ENCODE measurements at regions not wholly inside any gene's neighbourhood (a gene's known extent, or its start where the extent isn't known, plus 50 kb on each side); places are given as distances from the start of the nearest gene placed in this dataset.

- CTCF ChIA-PET: no interaction called here
- POLR2A ChIA-PET: no interaction called here
- TF ChIP-seq TARDBP (IDR thresholded peaks at IDR 0.05): no peak
- TF ChIP-seq PKNOX1 (IDR thresholded peaks at IDR 0.05): no peak
- no peak for TF ChIP-seq FOXK2 (IDR thresholded peaks at IDR 0.05)
- TF ChIP-seq FOXA1 (IDR thresholded peaks at IDR 0.05): no peak
- TF ChIP-seq SUZ12 (IDR thresholded peaks at IDR 0.05): no peak
- no peak for TF ChIP-seq ARNT (IDR thresholded peaks at IDR 0.05)
- no peak for TF ChIP-seq LEF1 (IDR thresholded peaks at IDR 0.05; ENCODE audit: borderline replicate concordance)
- TF ChIP-seq L3MBTL2 (conservative IDR thresholded peaks at IDR 0.05): no peak
- no peak for TF ChIP-seq BHLHE40 (IDR thresholded peaks at IDR 0.05; ENCODE audit: borderline replicate concordance)
- no peak for TF ChIP-seq ZNF384 (IDR thresholded peaks at IDR 0.05)
- no peak for TF ChIP-seq SP1 (IDR thresholded peaks at IDR 0.05)
- TF ChIP-seq HDGF (IDR thresholded peaks at IDR 0.05; ENCODE audit: borderline replicate concordance): no peak
- no peak for TF ChIP-seq NFRKB (IDR thresholded peaks at IDR 0.05)
- TF ChIP-seq ELF4 (IDR thresholded peaks at IDR 0.05): no peak
- DNase-seq (ENCODE audit: extremely low spot score): no peak
Measured at GRCh38 chr10:113409175-113409574, 143.7 kb upstream of the HABP2 start.

GRCh38 chr10:113410618-113411017 is 142.2 kb upstream of the HABP2 start:
- no peak for DNase-seq (ENCODE audit: extremely low spot score)
- TF ChIP-seq FOXM1 (IDR thresholded peaks at IDR 0.05; ENCODE audit: borderline replicate concordance): no peak
- TF ChIP-seq FOXA1 (IDR thresholded peaks at IDR 0.05): no peak
- no peak for TF ChIP-seq FOXK2 (IDR thresholded peaks at IDR 0.05)
- no peak for TF ChIP-seq ARNT (IDR thresholded peaks at IDR 0.05)
- POLR2A ChIA-PET: no interaction called here
- CTCF ChIA-PET: interaction anchor here (0.6 to 0.7 kb wide), 2 partner anchors 205 to 860 kb away, joined by 3 read pairs; no protein-coding TSS in a partner anchor

- TF ChIP-seq SP1 (IDR thresholded peaks at IDR 0.05) (no peak), FOXK2 (IDR thresholded peaks at IDR 0.05) (no peak), NFRKB (IDR thresholded peaks at IDR 0.05) (no peak), L3MBTL2 (conservative IDR thresholded peaks at IDR 0.05) (no peak), LEF1 (IDR thresholded peaks at IDR 0.05; ENCODE audit: borderline replicate concordance) (no peak), HDGF (IDR thresholded peaks at IDR 0.05; ENCODE audit: borderline replicate concordance) (no peak), ELF4 (IDR thresholded peaks at IDR 0.05) (no peak), FOXA1 (IDR thresholded peaks at IDR 0.05) (no peak), SUZ12 (IDR thresholded peaks at IDR 0.05) (no peak), ARNT (IDR thresholded peaks at IDR 0.05) (no peak), ZNF384 (IDR thresholded peaks at IDR 0.05) (no peak), FOXM1 (IDR thresholded peaks at IDR 0.05; ENCODE audit: borderline replicate concordance) (no peak), CTBP1 (IDR thresholded peaks at IDR 0.05; ENCODE audit: borderline replicate concordance) (no peak), BHLHE40 (IDR thresholded peaks at IDR 0.05; ENCODE audit: borderline replicate concordance) (no peak), PKNOX1 (IDR thresholded peaks at IDR 0.05) (no peak), TARDBP (IDR thresholded peaks at IDR 0.05) (no peak)
- ChIA-PET CTCF (interaction anchor here (0.6 to 0.7 kb wide), 2 partner anchors 159 to 204 kb away, joined by 3 to 4 read pairs; no protein-coding TSS in a partner anchor), POLR2A (no interaction called here)
- DNase-seq (ENCODE audit: extremely low spot score): no peak
Measured at GRCh38 chr10:113411456-113411855, 141.4 kb upstream of the HABP2 start.

- ChIA-PET POLR2A (no interaction called here), CTCF (interaction anchor here (0.6 kb wide), 1 partner anchor 158 kb away, joined by 4 read pairs; no protein-coding TSS in a partner anchor)
- TF ChIP-seq CTBP1 (IDR thresholded peaks at IDR 0.05; ENCODE audit: borderline replicate concordance) (no peak), L3MBTL2 (conservative IDR thresholded peaks at IDR 0.05) (no peak), FOXM1 (IDR thresholded peaks at IDR 0.05; ENCODE audit: borderline replicate concordance) (no peak)
- no peak for DNase-seq (ENCODE audit: extremely low spot score)
Measured at GRCh38 chr10:113412161-113412560, 140.7 kb upstream of the HABP2 start.

- CTCF ChIA-PET: no interaction called here
- no peak for DNase-seq (ENCODE audit: extremely low spot score)
- no peak for TF ChIP-seq PKNOX1 (IDR thresholded peaks at IDR 0.05)
- no peak for TF ChIP-seq SP1 (IDR thresholded peaks at IDR 0.05)
- no peak for TF ChIP-seq ARNT (IDR thresholded peaks at IDR 0.05)
- no peak for TF ChIP-seq ELF4 (IDR thresholded peaks at IDR 0.05)
- TF ChIP-seq HDGF (IDR thresholded peaks at IDR 0.05; ENCODE audit: borderline replicate concordance): no peak
- no peak for TF ChIP-seq L3MBTL2 (conservative IDR thresholded peaks at IDR 0.05)
- POLR2A ChIA-PET: no interaction called here
Measured at GRCh38 chr10:113414543-113414942, 138.3 kb upstream of the HABP2 start.

- POLR2A ChIA-PET: no interaction called here
- DNase-seq (ENCODE audit: extremely low spot score): no peak
- TF ChIP-seq TARDBP (IDR thresholded peaks at IDR 0.05) (no peak), FOXA1 (IDR thresholded peaks at IDR 0.05) (no peak), SUZ12 (IDR thresholded peaks at IDR 0.05) (no peak), NFRKB (IDR thresholded peaks at IDR 0.05) (no peak), FOXM1 (IDR thresholded peaks at IDR 0.05; ENCODE audit: borderline replicate concordance) (no peak), FOXK2 (IDR thresholded peaks at IDR 0.05) (no peak), PKNOX1 (IDR thresholded peaks at IDR 0.05) (no peak), ARNT (IDR thresholded peaks at IDR 0.05) (no peak), CTBP1 (IDR thresholded peaks at IDR 0.05; ENCODE audit: borderline replicate concordance) (no peak), ZNF384 (IDR thresholded peaks at IDR 0.05) (no peak), HDGF (IDR thresholded peaks at IDR 0.05; ENCODE audit: borderline replicate concordance) (no peak), L3MBTL2 (conservative IDR thresholded peaks at IDR 0.05) (no peak)
- CTCF ChIA-PET: no interaction called here
Measured at GRCh38 chr10:113415246-113415645, 137.6 kb upstream of the HABP2 start.

Data from HEK293T (cell line).